Activated T-helper 2 cell treated with anti-CD3 and anti-CD28 coated beads, Interferon-gamma antibody, Interleukin-2, Interleukin-4, amounts not matched to agents 10 μg/mL and 5 μg/mL and 100 μg/mL, durations not matched to agents 14 hours and 24 hours and 36 hours (primary cell): ENCODE measurements at regions not wholly inside any gene's neighbourhood (a gene's known extent, or its start where the extent isn't known, plus 50 kb on each side); places are given as distances from the start of the nearest gene placed in this dataset.

Source experiments
- DNase-seq: peaks from one replicate; pipeline ENCODE4 v3.0.0; 2021; ENCODE audit warnings: low spot score
- H3K27ac Mint-ChIP-seq: one replicate; pipeline ENCODE4 v1.8.0; 2021; ENCODE audit warnings: mixed read lengths
- H3K27me3 Mint-ChIP-seq: one replicate; pipeline ENCODE4 v1.8.0; 2021; ENCODE audit warnings: low read depth, mixed read lengths
- H3K36me3 Mint-ChIP-seq: one replicate; pipeline ENCODE4 v1.8.0; 2021; ENCODE audit warnings: low read depth, mixed read lengths
- H3K4me1 Mint-ChIP-seq: one replicate; pipeline ENCODE4 v1.8.0; 2021; ENCODE audit warnings: low read depth, mixed read lengths
- H3K4me3 Mint-ChIP-seq: one replicate; pipeline ENCODE4 v1.8.0; 2021; ENCODE audit warnings: low read depth, mild to moderate bottlenecking, moderate library complexity, mixed read lengths
- H3K9me3 Mint-ChIP-seq: one replicate; pipeline ENCODE4 v1.8.0; 2021; ENCODE audit warnings: mixed read lengths
- intact Hi-C: fragments of 100-400 bp; cut with micrococcal nuclease; formaldehyde crosslinking; loops from one replicate; pipeline ENCODE4 v1.15.1; 2023

DNA sequence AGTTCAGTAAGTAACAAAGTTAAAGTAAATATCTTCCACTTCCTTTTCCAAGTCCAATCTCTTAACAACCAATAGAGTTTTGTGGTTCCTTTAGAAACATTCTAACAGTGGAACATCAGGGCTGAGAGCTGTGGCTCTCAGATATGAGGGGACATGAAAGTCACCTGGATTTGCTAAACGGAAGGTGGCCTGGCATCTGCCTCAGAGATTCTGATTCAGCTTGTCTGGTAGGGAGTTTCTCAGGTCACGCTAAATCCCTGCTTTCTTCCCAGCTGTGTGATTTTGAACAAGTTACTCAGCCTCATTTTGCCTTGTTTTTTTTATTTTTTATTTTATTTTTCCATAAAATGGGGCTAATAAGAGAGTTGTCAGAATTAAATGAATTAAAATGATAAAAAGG, 411.0 kb upstream of the CDH11 start:
- intact Hi-C loops = no loop called here
- Mint-ChIP-seq H3K27ac (no peak overlapping the region), H3K36me3 (no peaks in the 10 kb centered on the region), H3K9me3 (peaks cover 12% of the 10 kb centered on the region), H3K27me3 (no peaks in the 10 kb centered on the region), H3K4me1 (no peaks in the 10 kb centered on the region), H3K4me3 (no peak overlapping the region)
- DNase-seq = no peak

GRCh38 chr16:65532258-65532657, 410.4 kb upstream of the CDH11 start:
- H3K27ac Mint-ChIP-seq = no peak overlapping the region
- H3K27me3 Mint-ChIP-seq = no peaks in the 10 kb centered on the region
- H3K4me1 Mint-ChIP-seq = no peaks in the 10 kb centered on the region
- intact Hi-C loops = no loop called here
- peaks cover 12% of the 10 kb centered on the region for H3K9me3 Mint-ChIP-seq
- H3K36me3 Mint-ChIP-seq = no peaks in the 10 kb centered on the region
- DNase-seq = no peak
- no peak overlapping the region for H3K4me3 Mint-ChIP-seq

DNA sequence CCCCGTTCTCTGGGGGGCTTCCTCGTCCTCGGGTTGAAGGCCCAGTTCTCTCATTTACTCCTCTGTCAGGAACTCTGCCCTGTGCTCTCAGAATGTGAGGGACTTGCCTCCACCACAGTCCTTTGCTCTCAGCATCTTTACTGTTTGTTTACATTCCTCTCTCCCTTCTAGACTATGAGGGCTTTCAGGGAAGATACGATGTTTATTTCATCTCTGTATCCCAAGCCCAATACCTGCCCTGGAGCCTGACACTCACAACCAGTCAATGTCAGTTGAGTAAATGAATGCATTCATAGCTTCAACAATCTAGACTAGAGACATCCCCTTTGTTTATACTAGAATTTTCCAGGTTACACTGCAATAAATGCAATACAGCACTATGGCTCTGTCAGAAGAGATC, 409.6 kb upstream of the CDH11 start:
- Mint-ChIP-seq H3K9me3 (peaks cover 12% of the 10 kb centered on the region), H3K4me3 (no peak overlapping the region), H3K27ac (no peak overlapping the region), H3K36me3 (no peaks in the 10 kb centered on the region), H3K27me3 (no peaks in the 10 kb centered on the region), H3K4me1 (no peaks in the 10 kb centered on the region)
- no peak for DNase-seq
- intact Hi-C loops = no loop called here

- Mint-ChIP-seq H3K4me1 (no peaks in the 10 kb centered on the region), H3K36me3 (no peaks in the 10 kb centered on the region), H3K9me3 (no peaks in the 10 kb centered on the region), H3K4me3 (no peak overlapping the region), H3K27ac (no peak overlapping the region), H3K27me3 (no peaks in the 10 kb centered on the region)
- no peak for DNase-seq
- intact Hi-C loops = no loop called here
Observed at GRCh38 chr16:65525707-65526106, 403.8 kb upstream of the CDH11 start.

DNA sequence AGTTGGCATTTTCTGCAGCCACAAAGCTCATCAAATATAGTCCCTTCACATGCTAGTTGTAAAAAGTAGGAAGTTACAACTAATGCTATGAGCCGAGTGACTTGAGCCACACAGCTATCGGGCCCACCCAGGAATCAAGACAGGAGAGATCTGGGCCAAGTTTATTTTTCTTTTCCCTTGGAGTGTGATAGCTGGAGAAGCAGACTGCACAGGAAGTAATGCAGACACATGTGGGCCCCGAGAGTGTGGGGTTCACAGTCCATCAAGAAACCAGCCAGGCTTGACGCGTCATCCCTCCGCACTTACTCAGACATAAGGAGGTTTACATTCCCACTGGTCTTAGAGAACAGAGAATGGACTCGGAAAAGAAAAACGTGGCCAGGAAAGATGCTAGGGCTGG, 403.1 kb upstream of the CDH11 start:
- Mint-ChIP-seq H3K27ac (no peak overlapping the region), H3K4me1 (no peaks in the 10 kb centered on the region), H3K36me3 (no peaks in the 10 kb centered on the region), H3K4me3 (no peak overlapping the region), H3K9me3 (no peaks in the 10 kb centered on the region), H3K27me3 (no peaks in the 10 kb centered on the region)
- intact Hi-C loops = no loop called here
- no peak for DNase-seq

DNA sequence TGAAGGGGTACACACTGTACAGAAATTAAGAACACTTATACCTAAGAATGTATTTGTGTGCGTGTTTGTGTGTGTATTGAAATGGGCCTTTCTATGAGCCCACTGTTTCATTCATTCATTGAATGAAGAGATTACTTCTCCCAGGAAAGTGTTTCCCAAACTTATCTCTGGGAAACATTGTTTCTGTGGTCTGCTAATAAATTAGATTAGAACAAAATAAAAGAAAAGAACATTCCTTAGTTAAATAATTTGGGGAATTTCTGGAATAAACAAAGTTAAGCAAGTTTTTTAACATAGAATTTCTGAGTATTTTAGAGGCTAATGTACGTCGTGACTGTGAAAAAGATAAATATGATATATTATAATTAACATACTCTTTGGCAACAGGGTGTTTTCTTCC, 402.4 kb upstream of the CDH11 start:
- Mint-ChIP-seq H3K4me1 (no peaks in the 10 kb centered on the region), H3K27me3 (no peaks in the 10 kb centered on the region), H3K4me3 (no peak overlapping the region), H3K36me3 (no peaks in the 10 kb centered on the region), H3K9me3 (no peaks in the 10 kb centered on the region), H3K27ac (no peak overlapping the region)
- DNase-seq = no peak
- intact Hi-C loops = no loop called here

GRCh38 chr16:65523283-65523944, 401.6 kb upstream of the CDH11 start:
- no peak overlapping the region for H3K27ac Mint-ChIP-seq
- DNase-seq = no peak
- H3K36me3 Mint-ChIP-seq = no peaks in the 10 kb centered on the region
- H3K9me3 Mint-ChIP-seq = no peaks in the 10 kb centered on the region
- no peak overlapping the region for H3K4me3 Mint-ChIP-seq
- intact Hi-C loops = no loop called here
- no peaks in the 10 kb centered on the region for H3K4me1 Mint-ChIP-seq
- H3K27me3 Mint-ChIP-seq = no peaks in the 10 kb centered on the region

- Mint-ChIP-seq H3K4me3 (no peak overlapping the region), H3K27ac (no peak overlapping the region), H3K27me3 (no peaks in the 10 kb centered on the region), H3K9me3 (no peaks in the 10 kb centered on the region), H3K36me3 (no peaks in the 10 kb centered on the region), H3K4me1 (no peaks in the 10 kb centered on the region)
- no peak for DNase-seq
- intact Hi-C loops = no loop called here
Observed at GRCh38 chr16:65522412-65522811, 400.5 kb upstream of the CDH11 start.

DNA sequence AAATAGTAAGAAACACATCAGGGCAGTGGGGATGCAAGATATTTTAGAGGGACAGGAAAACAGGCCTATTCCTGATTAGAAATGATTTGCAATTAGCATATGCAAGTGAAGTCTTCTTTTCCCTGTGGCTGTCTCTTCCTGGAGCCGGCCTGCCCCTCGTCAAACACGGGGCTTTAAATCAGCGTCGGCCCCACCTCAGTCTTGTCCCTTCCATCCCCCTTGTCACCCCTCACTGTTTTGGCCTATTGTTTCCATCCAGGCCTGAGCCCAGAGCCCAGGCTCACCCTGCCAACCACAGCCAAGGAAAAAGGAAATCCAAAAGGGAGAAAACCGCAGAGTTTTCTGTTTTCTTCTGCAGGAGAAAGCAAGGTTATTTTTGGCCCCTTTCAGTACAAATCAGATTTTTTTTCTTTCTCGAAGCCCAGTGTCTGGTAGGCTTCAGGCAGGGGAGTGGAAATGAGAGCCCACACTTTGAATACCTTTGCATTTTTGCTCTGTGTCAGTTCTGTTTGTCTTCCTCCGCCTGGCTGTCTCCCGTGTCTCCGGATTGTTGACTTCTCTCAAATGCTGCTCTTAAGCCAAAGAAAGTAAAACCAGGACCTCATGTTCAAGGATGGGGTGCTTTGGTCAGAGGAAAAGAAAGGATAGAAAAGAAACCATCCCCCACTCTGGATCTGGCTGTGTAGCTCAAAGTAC, 399.9 kb upstream of the CDH11 start:
- DNase-seq = no peak
- no peak overlapping the region for H3K4me3 Mint-ChIP-seq
- H3K36me3 Mint-ChIP-seq = no peaks in the 10 kb centered on the region
- intact Hi-C loops = no loop called here
- H3K27me3 Mint-ChIP-seq = no peaks in the 10 kb centered on the region
- H3K4me1 Mint-ChIP-seq = no peaks in the 10 kb centered on the region
- H3K9me3 Mint-ChIP-seq = no peaks in the 10 kb centered on the region
- H3K27ac Mint-ChIP-seq = no peak overlapping the region

DNA sequence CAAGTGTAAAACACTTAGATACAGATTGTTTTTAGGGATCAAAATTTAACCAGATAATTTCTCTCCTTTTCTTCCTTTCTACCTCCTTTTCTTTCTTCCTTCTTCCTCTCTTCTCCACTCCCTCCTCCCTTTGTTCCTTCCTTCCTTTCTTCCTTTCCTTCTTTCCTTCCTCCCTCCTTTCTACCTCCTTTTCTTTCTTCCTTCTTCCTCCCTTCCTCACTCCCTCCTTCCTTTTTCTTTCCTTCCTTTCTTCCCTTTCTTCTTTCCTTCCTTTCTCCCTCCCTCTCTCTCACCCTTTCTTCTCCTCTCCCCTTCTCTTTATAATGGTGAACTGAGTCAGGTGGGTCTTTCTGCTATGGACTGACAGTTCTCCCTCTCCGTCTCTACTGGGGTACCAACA, 397.5 kb upstream of the CDH11 start:
- DNase-seq = no peak
- intact Hi-C loops = no loop called here

GRCh38 chr16:65515193-65515592, 393.3 kb upstream of the CDH11 start:
- Mint-ChIP-seq H3K9me3 (peaks cover 10% of the 10 kb centered on the region), H3K27ac (no peak overlapping the region), H3K4me3 (no peak overlapping the region), H3K4me1 (no peaks in the 10 kb centered on the region), H3K27me3 (no peaks in the 10 kb centered on the region), H3K36me3 (no peaks in the 10 kb centered on the region)
- intact Hi-C loops = no loop called here
- no peak for DNase-seq

More for the DNA sequence above, 397.5 kb upstream of the CDH11 start:
- H3K9me3 Mint-ChIP-seq = no peaks in the 10 kb centered on the region
- no peaks in the 10 kb centered on the region for H3K36me3 Mint-ChIP-seq
- H3K27me3 Mint-ChIP-seq = no peaks in the 10 kb centered on the region
- no peaks in the 10 kb centered on the region for H3K4me1 Mint-ChIP-seq
- no peak overlapping the region for H3K27ac Mint-ChIP-seq
- H3K4me3 Mint-ChIP-seq = no peak overlapping the region

DNA sequence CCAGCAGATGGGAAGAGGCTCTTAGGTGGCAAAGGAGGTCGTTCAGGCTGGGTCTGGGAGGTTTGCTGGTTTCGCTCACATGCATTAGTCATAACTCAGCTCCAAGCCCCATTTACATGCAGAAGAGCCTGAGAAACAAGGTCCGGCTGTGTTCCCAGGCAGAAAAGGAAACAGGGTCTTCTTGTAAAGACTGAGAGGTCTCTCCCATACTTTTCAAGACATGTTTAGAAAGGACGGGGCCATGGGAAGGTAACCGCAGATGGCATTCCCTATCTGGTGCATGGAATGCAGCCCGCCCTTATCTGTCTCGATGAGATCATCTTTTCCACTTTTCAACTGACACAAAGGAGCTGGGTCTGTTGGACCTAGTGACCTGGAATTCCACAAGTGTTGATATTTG, 389.0 kb upstream of the CDH11 start:
- Mint-ChIP-seq H3K4me1 (no peaks in the 10 kb centered on the region), H3K27me3 (no peaks in the 10 kb centered on the region), H3K27ac (no peak overlapping the region), H3K36me3 (no peaks in the 10 kb centered on the region), H3K9me3 (peaks cover 36% of the 10 kb centered on the region), H3K4me3 (no peak overlapping the region)
- intact Hi-C loops = no loop called here
- no peak for DNase-seq

DNA sequence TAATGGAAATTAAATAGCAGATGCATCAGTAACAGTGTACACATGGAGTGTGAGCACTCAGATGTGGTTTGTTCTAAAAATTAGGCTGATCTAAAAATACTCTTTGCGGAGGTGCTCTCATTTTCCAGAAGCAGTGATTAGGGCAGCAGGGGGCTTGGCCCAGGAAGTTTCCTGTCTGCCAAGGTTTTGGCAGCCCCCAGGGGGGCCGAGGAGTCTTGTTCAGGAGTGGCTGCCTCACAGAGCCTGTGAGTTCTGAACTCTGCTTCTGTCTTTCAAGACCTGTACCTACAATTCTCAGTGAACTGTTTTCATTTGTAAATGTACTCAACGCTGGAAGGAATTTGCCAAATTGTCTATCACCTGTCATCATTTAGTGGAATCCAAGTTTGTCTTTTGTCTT, 388.4 kb upstream of the CDH11 start:
- Mint-ChIP-seq H3K27me3 (no peaks in the 10 kb centered on the region), H3K4me1 (no peaks in the 10 kb centered on the region), H3K9me3 (peaks cover 41% of the 10 kb centered on the region), H3K27ac (no peak overlapping the region), H3K36me3 (no peaks in the 10 kb centered on the region), H3K4me3 (no peak overlapping the region)
- no peak for DNase-seq
- intact Hi-C loops = no loop called here
